Nephron (organoid): ENCODE measurements at regions not wholly inside any gene's neighbourhood (a gene's known extent, or its start where the extent isn't known, plus 50 kb on each side); places are given as distances from the start of the nearest gene placed in this dataset.

Experiments
- H3K27ac Mint-ChIP-seq, 3 experiments: 2 replicates each; pipeline ENCODE4 v1.8.0; 2020; ENCODE audit warnings: mixed read lengths in 3 of 3, mild to moderate bottlenecking in 2 of 3, moderate library complexity in 1 of 3
- H3K27me3 Mint-ChIP-seq: 2 replicates; pipeline ENCODE4 v1.8.0; 2021; ENCODE audit warnings: low read depth, mild to moderate bottlenecking, moderate library complexity, mixed read lengths
- H3K36me3 Mint-ChIP-seq: 2 replicates; pipeline ENCODE4 v1.8.0; 2020; ENCODE audit warnings: low read depth, mixed read lengths
- H3K4me1 Mint-ChIP-seq: 2 replicates; pipeline ENCODE4 v1.8.0; 2020; ENCODE audit warnings: mixed read lengths
- H3K4me3 Mint-ChIP-seq, 3 experiments: 2 replicates each; pipeline ENCODE4 v1.8.0; 2020; ENCODE audit warnings: mild to moderate bottlenecking in 3 of 3, mixed read lengths in 3 of 3, moderate library complexity in 2 of 3
- H3K9me3 Mint-ChIP-seq: 2 replicates; pipeline ENCODE4 v1.8.0; 2020; ENCODE audit warnings: mixed read lengths
- TF ChIP-seq, protein P1 (sequence below), 3 experiments: fragments of 200-600 bp; sonication (generic); IDR thresholded peaks; one replicate each; pipeline ENCODE4 v1.5.0; 2021; ENCODE audit warnings: antibody characterized with exemption in 3 of 3; ENCODE audit not compliant: unreplicated experiment in 3 of 3

DNA sequence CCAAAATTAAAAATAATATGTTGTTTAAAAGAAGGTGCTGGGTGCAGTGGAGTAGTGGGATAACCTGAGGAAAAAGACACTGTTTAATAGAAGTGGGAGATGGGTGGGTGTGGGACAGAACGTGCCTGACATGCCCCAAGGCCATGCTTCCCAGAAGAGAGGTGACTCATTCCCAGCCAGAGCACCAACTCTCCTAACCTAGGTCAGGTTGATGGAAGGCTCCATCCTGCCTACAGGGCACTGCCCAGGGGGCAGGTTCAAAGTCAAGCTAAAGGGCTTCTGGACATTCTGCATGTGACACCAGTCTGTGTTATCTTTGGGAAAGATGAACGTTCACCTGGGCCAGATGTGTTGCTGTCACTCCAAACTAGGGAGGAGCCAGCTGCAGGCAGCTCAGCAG is 453.1 kb downstream of the SOX6 start:
- Mint-ChIP-seq H3K27ac (no peak overlapping the region), H3K36me3 (no peaks in the 10 kb centered on the region), H3K9me3 (no peaks in the 10 kb centered on the region), H3K4me1 (peaks cover 12% of the 10 kb centered on the region), H3K27me3 (peaks cover 8% of the 10 kb centered on the region), H3K4me3 (no peak overlapping the region)
- TF ChIP-seq, protein P1, sequence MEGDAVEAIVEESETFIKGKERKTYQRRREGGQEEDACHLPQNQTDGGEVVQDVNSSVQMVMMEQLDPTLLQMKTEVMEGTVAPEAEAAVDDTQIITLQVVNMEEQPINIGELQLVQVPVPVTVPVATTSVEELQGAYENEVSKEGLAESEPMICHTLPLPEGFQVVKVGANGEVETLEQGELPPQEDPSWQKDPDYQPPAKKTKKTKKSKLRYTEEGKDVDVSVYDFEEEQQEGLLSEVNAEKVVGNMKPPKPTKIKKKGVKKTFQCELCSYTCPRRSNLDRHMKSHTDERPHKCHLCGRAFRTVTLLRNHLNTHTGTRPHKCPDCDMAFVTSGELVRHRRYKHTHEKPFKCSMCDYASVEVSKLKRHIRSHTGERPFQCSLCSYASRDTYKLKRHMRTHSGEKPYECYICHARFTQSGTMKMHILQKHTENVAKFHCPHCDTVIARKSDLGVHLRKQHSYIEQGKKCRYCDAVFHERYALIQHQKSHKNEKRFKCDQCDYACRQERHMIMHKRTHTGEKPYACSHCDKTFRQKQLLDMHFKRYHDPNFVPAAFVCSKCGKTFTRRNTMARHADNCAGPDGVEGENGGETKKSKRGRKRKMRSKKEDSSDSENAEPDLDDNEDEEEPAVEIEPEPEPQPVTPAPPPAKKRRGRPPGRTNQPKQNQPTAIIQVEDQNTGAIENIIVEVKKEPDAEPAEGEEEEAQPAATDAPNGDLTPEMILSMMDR (IDR thresholded peaks at IDR 0.05; ENCODE audit: unreplicated experiment in 3 of 3): no peak

DNA sequence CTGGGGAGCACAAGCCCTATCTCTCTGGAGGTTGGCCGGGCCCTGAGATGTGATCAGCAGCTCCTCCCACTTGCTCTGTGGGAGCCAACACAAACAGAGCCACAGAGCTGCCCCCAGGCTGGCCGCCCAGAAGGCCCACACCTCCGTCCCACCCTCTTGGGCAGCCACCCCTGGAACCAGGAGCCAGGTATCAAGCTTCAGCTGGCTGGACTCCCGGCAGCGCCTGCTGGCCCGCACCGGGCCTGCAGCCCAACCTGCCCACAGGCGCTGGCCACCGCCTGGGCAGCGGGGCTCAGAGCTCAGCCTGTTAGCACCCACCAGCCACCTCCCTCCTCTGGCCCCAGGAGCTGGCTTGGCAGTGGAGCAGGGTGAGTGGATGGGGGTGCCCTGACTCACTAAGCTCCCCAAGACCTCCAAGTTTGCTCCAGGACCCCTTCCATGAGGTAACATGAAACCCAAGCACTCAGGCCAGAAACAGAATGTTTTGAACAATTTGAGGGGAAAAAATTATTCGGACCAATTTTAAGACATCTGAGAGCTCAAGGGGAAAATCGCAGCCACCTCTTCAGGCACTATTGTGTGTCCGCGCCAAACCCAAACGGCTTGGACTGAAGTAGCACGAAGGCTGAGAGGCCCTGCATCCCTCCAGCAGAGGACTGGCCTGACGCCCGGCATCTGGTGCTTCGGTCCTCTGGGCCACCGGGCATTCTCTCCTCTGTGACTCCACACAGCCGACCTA is 450.8 kb downstream of the SOX6 start:
- TF ChIP-seq, protein P1 (IDR thresholded peaks at IDR 0.05; ENCODE audit: unreplicated experiment in 3 of 3): no peak
- no peaks in the 10 kb centered on the region for H3K4me1 Mint-ChIP-seq
- H3K27me3 Mint-ChIP-seq: no peaks in the 10 kb centered on the region
- H3K9me3 Mint-ChIP-seq: no peaks in the 10 kb centered on the region
- H3K27ac Mint-ChIP-seq: no peak overlapping the region
- no peaks in the 10 kb centered on the region for H3K36me3 Mint-ChIP-seq
- H3K4me3 Mint-ChIP-seq: no peak overlapping the region

DNA sequence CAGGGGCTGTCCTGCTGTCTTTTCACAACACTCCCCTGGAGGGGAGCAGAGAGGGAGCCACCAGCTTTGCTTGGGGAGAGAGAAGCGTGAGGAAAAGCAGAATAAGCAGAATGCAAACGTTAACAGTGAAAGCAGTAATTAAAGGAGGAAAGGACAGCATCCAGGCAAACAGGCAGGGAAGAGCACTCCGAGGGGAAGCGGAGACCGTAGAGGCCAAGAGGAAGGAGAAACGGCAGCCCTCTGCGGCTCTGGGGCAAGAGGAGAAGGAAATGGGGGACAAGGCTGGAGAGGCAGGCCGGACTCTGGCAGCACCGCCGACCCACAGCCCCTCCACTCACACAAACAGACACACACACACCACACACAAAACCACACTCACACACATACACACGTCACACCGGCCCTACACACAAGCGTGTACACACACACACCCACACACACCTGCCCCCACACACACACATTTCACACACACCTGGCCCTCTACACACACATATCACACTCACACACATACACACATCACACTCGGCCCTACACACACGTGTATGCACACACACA is 449.8 kb downstream of the SOX6 start:
- H3K27ac Mint-ChIP-seq: no peak overlapping the region
- peaks cover 7% of the 10 kb centered on the region for H3K4me1 Mint-ChIP-seq
- TF ChIP-seq, protein P1 (IDR thresholded peaks at IDR 0.05; ENCODE audit: unreplicated experiment in 3 of 3): no peak
- no peak overlapping the region for H3K4me3 Mint-ChIP-seq
- no peaks in the 10 kb centered on the region for H3K9me3 Mint-ChIP-seq
- no peaks in the 10 kb centered on the region for H3K36me3 Mint-ChIP-seq
- no peaks in the 10 kb centered on the region for H3K27me3 Mint-ChIP-seq

DNA sequence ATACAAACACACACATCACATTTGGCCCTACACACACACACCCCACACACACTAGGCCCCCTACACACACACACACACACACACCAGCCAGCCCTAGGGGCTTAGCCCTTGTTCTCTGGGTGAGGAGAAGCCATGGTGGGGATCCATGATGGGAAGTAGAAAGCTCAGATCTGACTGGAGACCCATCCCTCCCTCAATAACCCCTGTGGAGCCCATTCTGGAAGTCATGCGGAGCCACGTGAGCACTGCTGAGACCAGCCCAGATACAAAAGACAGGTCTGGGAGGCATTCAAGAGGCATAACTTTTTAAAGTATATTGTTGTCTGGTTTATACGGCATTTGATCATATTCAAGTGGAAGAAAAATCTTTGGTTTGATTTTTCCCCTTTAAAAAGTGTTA is 448.5 kb downstream of the SOX6 start:
- no peaks in the 10 kb centered on the region for H3K27me3 Mint-ChIP-seq
- no peaks in the 10 kb centered on the region for H3K36me3 Mint-ChIP-seq
- no peaks in the 10 kb centered on the region for H3K9me3 Mint-ChIP-seq
- no peak overlapping the region for H3K27ac Mint-ChIP-seq
- TF ChIP-seq, protein P1 (IDR thresholded peaks at IDR 0.05; ENCODE audit: unreplicated experiment in 3 of 3): no peak
- no peak overlapping the region for H3K4me3 Mint-ChIP-seq
- peaks cover 10% of the 10 kb centered on the region for H3K4me1 Mint-ChIP-seq

DNA sequence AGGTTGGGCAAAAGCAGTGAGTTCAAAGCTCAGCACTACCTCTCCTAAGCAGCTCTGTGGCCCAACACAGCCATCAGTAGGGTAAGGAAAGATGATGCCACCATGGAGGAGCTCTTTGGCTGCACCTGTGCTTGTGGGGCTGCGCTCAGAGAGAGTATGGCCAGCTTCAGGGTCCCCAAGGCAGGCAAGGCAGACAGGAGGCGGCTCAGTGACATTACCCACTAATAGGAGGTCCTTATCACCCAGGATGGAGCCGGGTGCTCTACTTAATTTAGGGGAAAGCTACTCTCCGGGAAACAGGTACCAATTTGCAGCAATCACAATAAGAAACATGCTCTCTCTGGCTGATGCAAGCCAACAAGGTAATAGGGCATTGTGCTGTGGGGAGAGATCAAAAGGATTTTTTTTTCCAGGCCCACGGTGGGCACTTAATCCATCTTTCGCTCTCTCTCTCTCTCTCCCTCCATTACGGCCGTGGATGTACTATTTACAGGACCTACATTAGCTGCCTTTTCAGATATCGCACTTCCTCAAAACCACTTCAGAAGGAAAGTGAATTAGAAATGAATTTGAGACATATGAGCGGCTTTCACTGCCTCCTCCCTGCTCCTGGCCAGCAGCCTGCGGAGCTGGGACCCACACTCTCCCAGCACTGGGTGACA is 446.3 kb downstream of the SOX6 start:
- TF ChIP-seq, protein P1 (IDR thresholded peaks at IDR 0.05; ENCODE audit: unreplicated experiment in 3 of 3): no peak
- Mint-ChIP-seq H3K4me1 (peaks cover 16% of the 10 kb centered on the region), H3K27ac (no peak overlapping the region), H3K9me3 (no peaks in the 10 kb centered on the region), H3K27me3 (peaks cover 6% of the 10 kb centered on the region), H3K36me3 (no peaks in the 10 kb centered on the region), H3K4me3 (no peak overlapping the region)
